Cardiac muscle cell (in vitro differentiated cells and primary cell): ENCODE measurements at regions not wholly inside any gene's neighbourhood (a gene's known extent, or its start where the extent isn't known, plus 50 kb on each side); places are given as distances from the start of the nearest gene placed in this dataset.

Experiments
- DNase-seq, 2 donors: peaks; one replicate each; pipeline versions ENCODE4 v3.0.0 to v3.0.0-alpha.2; 2010 to 2017; ENCODE audit warnings: low read depth in 1 of 2, low spot score in 1 of 2
- H3K27ac ChIP-seq: fragments of 200-600 bp; sonication (generic); 2 replicates; pipeline ENCODE4 v1.5.1; 2016
- H3K27me3 ChIP-seq: fragments of 200-600 bp; sonication (generic); 2 replicates; pipeline ENCODE4 v1.6.0; 2016; ENCODE audit warnings: control low read depth
- H3K36me3 ChIP-seq: fragments of 200-600 bp; sonication (generic); 2 replicates; pipeline ENCODE4 v1.5.1; 2016; ENCODE audit warnings: control low read depth
- H3K4me1 ChIP-seq: fragments of 200-600 bp; sonication (generic); 2 replicates; pipeline ENCODE4 v1.8.1; 2017; ENCODE audit warnings: low read depth, mild to moderate bottlenecking, mixed run types
- H3K4me3 ChIP-seq: fragments of 200-600 bp; sonication (generic); 2 replicates; pipeline ENCODE4 v1.5.1; 2016; ENCODE audit warnings: mild to moderate bottlenecking
- H3K9me3 ChIP-seq: fragments of 200-600 bp; sonication (generic); 2 replicates; pipeline ENCODE4 v1.5.1; 2017; ENCODE audit warnings: low read depth, mild to moderate bottlenecking, control low read depth
- CTCF ChIP-seq: IDR thresholded peaks from 2 replicates; pipeline ENCODE4 v1.5.1; 2012; ENCODE audit warnings: low read depth, mild to moderate bottlenecking, low read length

GRCh38 chr18:2482706-2483475 is 88.4 kb downstream of the METTL4 start:
- Histone ChIP-seq H3K27me3 (no peaks in the 10 kb centered on the region), H3K4me1 (no peaks in the 10 kb centered on the region), H3K9me3 (no peaks in the 10 kb centered on the region), H3K27ac (no peak overlapping the region), H3K4me3 (no peak overlapping the region), H3K36me3 (no peaks in the 10 kb centered on the region)
- TF ChIP-seq CTCF = no peak
- DNase-seq = no peak

- no peaks in the 10 kb centered on the region for H3K27me3 ChIP-seq
- no peaks in the 10 kb centered on the region for H3K9me3 ChIP-seq
- H3K27ac ChIP-seq = no peak overlapping the region
- H3K4me3 ChIP-seq = no peak overlapping the region
- TF ChIP-seq CTCF = no peak
- DNase-seq = no peak
- H3K4me1 ChIP-seq = no peaks in the 10 kb centered on the region
- H3K36me3 ChIP-seq = no peaks in the 10 kb centered on the region
Observed at GRCh38 chr18:2485983-2486382, 85.3 kb downstream of the METTL4 start.

GRCh38 chr18:2486426-2486825 is 84.9 kb downstream of the METTL4 start:
- TF ChIP-seq CTCF = no peak

More at GRCh38 chr18:2486426-2486825, 84.9 kb downstream of the METTL4 start:
- no peak overlapping the region for H3K4me3 ChIP-seq
- no peaks in the 10 kb centered on the region for H3K4me1 ChIP-seq
- no peak for DNase-seq
- no peaks in the 10 kb centered on the region for H3K27me3 ChIP-seq
- H3K27ac ChIP-seq = no peak overlapping the region
- no peaks in the 10 kb centered on the region for H3K36me3 ChIP-seq
- H3K9me3 ChIP-seq = no peaks in the 10 kb centered on the region
